Stimulated activated CD8-positive, alpha-beta memory T cell treated with anti-CD3 and anti-CD28 coated beads, Interleukin-7, amount 100 ng/mL, for 4 hours (primary cell): ENCODE measurements at regions not wholly inside any gene's neighbourhood (a gene's known extent, or its start where the extent isn't known, plus 50 kb on each side); places are given as distances from the start of the nearest gene placed in this dataset.
"Not testable (repeated sequence)": the region's sequence is repeated elsewhere in the genome, so short reads cannot be mapped to it uniquely, and the experiment has no call there.

Experiments
- DNase-seq, 2 donors: peaks; one replicate each; pipeline ENCODE4 v3.0.0-alpha.2; 2020; ENCODE audit warnings: low read depth in 2 of 2

- no peak for DNase-seq
Observed at GRCh38 chr5:142259758-142260157, 65.1 kb downstream of the SPRY4 start.

- no peak for DNase-seq
Observed at GRCh38 chr5:142255831-142256230, 69.0 kb downstream of the SPRY4 start.

GRCh38 chr5:142254431-142254830, 70.4 kb downstream of the SPRY4 start:
- no peak for DNase-seq

GRCh38 chr5:142253938-142254337, 70.9 kb downstream of the SPRY4 start:
- DNase-seq, result no peak

GRCh38 chr5:142250119-142250518, 74.7 kb downstream of the SPRY4 start:
- DNase-seq, result no peak

- DNase-seq, result no peak
Observed at GRCh38 chr5:142248853-142249462, 75.9 kb downstream of the SPRY4 start.

- no peak for DNase-seq
Observed at GRCh38 chr5:142246258-142246657, 78.6 kb downstream of the SPRY4 start.

- no peak for DNase-seq
Observed at GRCh38 chr5:142245786-142246185, 79.0 kb downstream of the SPRY4 start.

GRCh38 chr5:142244440-142244839, 80.4 kb downstream of the SPRY4 start:
- no peak for DNase-seq

GRCh38 chr5:142242272-142242671, 82.5 kb downstream of the SPRY4 start:
- DNase-seq, result no peak

GRCh38 chr5:142239394-142240159, 85.2 kb downstream of the SPRY4 start:
- DNase-seq, result no peak

- no peak for DNase-seq
Observed at GRCh38 chr5:142237707-142238106, 87.1 kb downstream of the SPRY4 start.

- not testable (repeated sequence) for DNase-seq
Observed at GRCh38 chr5:142236673-142237290, 88.0 kb downstream of the SPRY4 start.

- DNase-seq, result no peak
Observed at GRCh38 chr5:142235870-142236672, 88.8 kb downstream of the SPRY4 start.

GRCh38 chr5:142235050-142235797, 89.6 kb downstream of the SPRY4 start:
- DNase-seq, result peak in 1 of 2 donors; percentile 16

- no peak for DNase-seq
Observed at GRCh38 chr5:142233083-142234032, 91.5 kb downstream of the SPRY4 start.

- DNase-seq, result not testable (repeated sequence)
Observed at GRCh38 chr5:142230949-142231348, 93.9 kb downstream of the SPRY4 start.

- DNase-seq, result no peak
Observed at GRCh38 chr5:142225141-142225540, 99.7 kb downstream of the SPRY4 start.

GRCh38 chr5:142222866-142223558, 101.8 kb downstream of the SPRY4 start:
- no peak for DNase-seq
